WI38 (cell line): ENCODE measurements at regions not wholly inside any gene's neighbourhood (a gene's known extent, or its start where the extent isn't known, plus 50 kb on each side); places are given as distances from the start of the nearest gene placed in this dataset.

Experiments
- H3K4me3 ChIP-seq: 2 replicates; pipeline ENCODE4 v1.5.1; 2011; ENCODE audit warnings: low read depth, mild to moderate bottlenecking, control low read depth, low read length
- TF ChIP-seq, protein P1 (sequence below): IDR thresholded peaks from 2 replicates; pipeline ENCODE4 v1.5.1; 2012; ENCODE audit warnings: low read depth, mild to moderate bottlenecking, control low read depth, low read length

DNA sequence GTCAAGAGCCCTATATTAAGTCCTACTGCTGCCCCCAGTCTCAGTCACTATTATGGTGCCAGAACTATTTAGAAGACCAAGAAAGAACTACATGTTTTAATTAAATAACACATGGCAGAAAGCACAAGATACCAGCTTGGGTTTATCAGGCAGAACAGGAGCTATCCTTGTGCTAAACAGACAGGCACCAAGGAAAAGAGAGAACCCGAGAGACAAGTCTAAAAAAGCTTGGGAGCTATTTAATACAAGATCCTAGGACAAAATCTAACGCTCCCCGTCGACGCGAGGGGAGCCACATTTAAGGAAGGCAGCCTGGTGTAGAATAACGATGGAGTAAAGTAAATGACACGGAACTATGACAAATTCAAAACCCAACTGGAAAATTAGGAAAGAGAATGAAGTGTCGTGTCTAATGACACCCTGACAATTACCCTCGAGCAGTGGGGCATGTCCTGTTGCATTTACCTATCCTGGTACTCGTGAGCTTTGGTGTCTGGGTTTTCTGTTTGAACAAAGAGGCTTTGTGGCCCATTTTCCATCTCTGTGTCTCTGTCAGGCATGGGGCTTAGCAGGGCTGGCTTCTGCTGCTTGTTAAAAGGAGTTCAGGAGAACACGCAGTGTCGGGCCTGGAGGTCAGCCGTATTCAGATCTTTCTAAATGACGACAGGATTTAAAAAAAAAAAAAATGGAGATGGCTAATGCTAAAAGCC lies 140.6 kb downstream of the ETNK1 start:
- no peak overlapping the region for H3K4me3 ChIP-seq
- TF ChIP-seq, protein P1, sequence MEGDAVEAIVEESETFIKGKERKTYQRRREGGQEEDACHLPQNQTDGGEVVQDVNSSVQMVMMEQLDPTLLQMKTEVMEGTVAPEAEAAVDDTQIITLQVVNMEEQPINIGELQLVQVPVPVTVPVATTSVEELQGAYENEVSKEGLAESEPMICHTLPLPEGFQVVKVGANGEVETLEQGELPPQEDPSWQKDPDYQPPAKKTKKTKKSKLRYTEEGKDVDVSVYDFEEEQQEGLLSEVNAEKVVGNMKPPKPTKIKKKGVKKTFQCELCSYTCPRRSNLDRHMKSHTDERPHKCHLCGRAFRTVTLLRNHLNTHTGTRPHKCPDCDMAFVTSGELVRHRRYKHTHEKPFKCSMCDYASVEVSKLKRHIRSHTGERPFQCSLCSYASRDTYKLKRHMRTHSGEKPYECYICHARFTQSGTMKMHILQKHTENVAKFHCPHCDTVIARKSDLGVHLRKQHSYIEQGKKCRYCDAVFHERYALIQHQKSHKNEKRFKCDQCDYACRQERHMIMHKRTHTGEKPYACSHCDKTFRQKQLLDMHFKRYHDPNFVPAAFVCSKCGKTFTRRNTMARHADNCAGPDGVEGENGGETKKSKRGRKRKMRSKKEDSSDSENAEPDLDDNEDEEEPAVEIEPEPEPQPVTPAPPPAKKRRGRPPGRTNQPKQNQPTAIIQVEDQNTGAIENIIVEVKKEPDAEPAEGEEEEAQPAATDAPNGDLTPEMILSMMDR = no peak

DNA sequence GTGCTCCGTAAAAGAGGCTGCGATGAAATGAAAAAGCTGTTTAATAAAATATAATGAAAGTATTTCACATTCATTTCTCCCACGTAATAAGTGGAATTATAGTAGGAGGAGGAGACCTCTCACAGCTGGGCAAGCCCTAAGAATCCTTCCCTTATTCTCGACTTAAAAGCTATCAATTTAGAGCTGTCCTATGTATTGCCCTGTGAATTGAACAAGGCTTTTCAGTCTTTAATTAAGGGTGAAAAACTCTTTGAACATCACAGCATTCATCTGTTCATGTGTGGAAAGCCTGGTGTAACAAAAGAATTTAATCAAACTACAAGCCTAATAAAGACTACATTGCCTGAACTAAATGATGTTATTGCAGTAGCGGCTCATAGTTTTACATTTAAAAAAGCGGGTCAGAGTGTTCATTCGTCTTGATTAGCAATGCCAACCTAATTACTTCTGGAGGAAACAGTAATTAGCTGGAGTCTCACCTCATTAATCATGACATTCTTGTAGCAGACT lies 142.0 kb downstream of the ETNK1 start:
- H3K4me3 ChIP-seq = no peak overlapping the region
- TF ChIP-seq, protein P1 = no peak

DNA sequence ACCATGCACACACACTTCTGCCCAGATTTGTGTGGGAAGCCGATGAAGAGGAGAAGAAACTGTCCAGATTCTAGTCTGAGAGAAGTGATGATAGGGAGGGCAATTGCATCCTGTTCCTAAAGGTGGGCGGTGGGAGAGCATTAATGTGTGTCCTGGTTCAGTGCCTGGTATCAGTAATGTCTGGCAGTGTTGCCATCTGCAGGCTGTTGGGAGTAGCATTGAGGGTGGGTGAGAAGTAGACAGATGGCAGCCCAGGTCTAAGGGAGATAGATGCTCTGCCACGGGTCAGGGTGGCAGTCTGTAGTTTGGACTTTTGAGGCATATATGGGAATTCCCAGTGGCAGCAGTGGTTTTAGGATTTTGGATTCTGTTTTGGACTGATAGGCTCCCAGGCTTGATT lies 156.4 kb downstream of the ETNK1 start:
- TF ChIP-seq, protein P1 = no peak
- H3K4me3 ChIP-seq = no peak overlapping the region

DNA sequence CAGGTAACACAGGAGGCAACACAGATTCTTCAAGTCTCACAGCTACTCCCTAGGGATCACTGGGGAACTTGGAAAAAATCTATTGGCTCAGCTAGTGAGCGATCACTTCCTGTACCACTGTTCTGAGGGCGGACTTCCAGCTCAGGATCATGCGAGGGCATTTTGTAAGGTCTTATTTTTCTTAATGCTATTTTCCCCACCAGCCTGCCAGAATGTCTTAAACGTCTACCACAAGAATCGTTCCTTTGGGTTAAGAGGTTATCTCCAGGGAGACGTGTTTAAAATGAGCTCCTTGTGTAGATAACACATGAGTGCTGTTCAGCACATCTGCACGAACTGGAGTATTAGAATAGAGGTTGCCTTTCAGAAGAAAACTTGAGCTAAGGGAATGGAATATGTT lies 162.6 kb downstream of the ETNK1 start:
- TF ChIP-seq, protein P1 = no peak
- no peak overlapping the region for H3K4me3 ChIP-seq

DNA sequence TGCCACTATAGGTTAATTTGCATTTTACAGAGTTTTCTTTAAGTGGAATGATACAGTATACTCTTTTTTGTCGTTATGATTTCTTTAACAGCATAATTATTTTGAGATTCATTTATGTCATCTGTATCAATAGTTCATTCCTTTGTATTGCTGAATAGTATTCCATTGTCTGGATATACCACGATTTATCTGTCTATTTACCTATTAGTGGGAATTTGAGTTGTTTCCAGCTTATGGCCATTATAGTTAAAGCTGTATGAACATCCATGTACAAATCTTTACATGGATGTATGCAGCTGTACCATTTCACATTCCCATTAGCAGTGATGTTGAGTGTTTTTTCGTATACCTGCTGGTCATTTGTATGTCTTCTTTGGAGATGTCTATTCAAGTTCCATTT lies 163.9 kb downstream of the ETNK1 start:
- H3K4me3 ChIP-seq = no peak overlapping the region
- TF ChIP-seq, protein P1 = no peak

DNA sequence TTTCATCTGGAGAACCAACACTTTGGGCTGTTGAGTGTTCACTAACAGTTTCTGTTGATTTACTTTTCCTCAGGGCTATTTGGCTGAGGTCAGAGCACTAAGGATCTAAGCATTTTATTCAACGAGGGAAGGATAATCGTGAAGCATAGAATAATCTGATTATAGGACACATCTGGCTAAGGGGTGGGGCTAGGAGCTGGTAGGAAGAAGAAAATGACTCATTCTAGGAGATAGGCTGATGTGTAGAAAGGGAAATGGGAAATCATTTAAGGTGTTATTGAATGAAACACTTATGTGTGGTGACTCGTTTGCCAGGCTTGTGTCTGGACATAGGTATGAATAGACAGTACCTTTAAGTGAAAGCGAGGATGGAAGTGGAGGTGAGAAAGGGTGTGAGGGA lies 167.2 kb downstream of the ETNK1 start:
- TF ChIP-seq, protein P1 = no peak

DNA sequence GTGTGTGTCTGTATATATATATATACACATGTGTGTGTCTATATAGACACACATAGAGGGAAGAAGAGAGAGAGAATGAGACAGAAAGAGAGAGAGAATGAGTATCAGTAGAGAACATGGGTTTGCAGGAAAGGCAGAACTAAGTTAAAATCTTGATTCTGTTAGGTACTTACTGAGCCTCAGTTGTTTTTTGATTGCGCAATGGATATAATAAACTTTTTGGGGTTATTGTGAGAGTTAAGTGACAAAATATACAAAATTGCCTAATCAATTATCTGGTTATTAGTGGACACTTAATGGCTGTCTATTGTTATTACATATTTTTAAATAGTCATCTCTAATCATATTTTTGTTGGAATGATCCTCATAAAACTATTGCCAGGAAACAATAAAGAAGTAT lies 169.0 kb downstream of the ETNK1 start:
- H3K4me3 ChIP-seq = no peak overlapping the region
- TF ChIP-seq, protein P1 = no peak

More for the DNA sequence above, 167.2 kb downstream of the ETNK1 start:
- H3K4me3 ChIP-seq = no peak overlapping the region
